22Rv1 (cell line): ENCODE measurements at regions not wholly inside any gene's neighbourhood (a gene's known extent, or its start where the extent isn't known, plus 50 kb on each side); places are given as distances from the start of the nearest gene placed in this dataset.

Experiments used
- H3K27ac ChIP-seq: fragments of 450-650 bp; 2 replicates; pipeline ENCODE4 v1.5.1; 2017
- ZFX ChIP-seq: fragments of 450-650 bp; IDR thresholded peaks from 2 replicates; pipeline ENCODE4 v1.6.1; 2017; ENCODE audit warnings: antibody characterized with exemption, borderline replicate concordance
- TF ChIP-seq, protein P1 (sequence below): fragments of 450-650 bp; IDR thresholded peaks from 2 replicates; pipeline ENCODE4 v1.5.1; 2017; ENCODE audit warnings: mild to moderate bottlenecking

GRCh38 chrX:9312922-9313867 lies 151.7 kb upstream of the TBL1X start:
- TF ChIP-seq, protein P1, sequence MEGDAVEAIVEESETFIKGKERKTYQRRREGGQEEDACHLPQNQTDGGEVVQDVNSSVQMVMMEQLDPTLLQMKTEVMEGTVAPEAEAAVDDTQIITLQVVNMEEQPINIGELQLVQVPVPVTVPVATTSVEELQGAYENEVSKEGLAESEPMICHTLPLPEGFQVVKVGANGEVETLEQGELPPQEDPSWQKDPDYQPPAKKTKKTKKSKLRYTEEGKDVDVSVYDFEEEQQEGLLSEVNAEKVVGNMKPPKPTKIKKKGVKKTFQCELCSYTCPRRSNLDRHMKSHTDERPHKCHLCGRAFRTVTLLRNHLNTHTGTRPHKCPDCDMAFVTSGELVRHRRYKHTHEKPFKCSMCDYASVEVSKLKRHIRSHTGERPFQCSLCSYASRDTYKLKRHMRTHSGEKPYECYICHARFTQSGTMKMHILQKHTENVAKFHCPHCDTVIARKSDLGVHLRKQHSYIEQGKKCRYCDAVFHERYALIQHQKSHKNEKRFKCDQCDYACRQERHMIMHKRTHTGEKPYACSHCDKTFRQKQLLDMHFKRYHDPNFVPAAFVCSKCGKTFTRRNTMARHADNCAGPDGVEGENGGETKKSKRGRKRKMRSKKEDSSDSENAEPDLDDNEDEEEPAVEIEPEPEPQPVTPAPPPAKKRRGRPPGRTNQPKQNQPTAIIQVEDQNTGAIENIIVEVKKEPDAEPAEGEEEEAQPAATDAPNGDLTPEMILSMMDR: peak; percentile 75
- no peak for TF ChIP-seq ZFX
- no peak overlapping the region for H3K27ac ChIP-seq

DNA sequence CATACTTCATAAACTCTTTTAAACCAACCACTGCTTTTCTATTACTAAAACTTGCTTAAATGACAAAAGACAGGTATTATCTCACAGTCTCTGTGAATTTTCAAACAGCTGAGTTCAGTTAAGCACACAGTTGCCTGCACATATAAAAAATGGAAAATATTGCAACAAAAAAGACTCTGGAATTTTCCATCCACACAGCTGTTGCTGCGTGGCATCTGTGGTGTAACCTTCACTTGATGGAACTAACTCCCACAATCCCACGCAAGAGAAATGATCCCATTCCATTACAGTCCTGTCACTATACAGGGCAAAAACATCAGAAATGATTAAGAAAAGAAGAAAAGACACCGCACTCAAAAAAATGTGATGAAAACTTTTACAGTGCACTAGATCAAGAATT lies 149.8 kb upstream of the TBL1X start:
- no peak for TF ChIP-seq ZFX
- TF ChIP-seq, protein P1: no peak
- no peak overlapping the region for H3K27ac ChIP-seq

GRCh38 chrX:9316096-9316495 lies 148.8 kb upstream of the TBL1X start:
- H3K27ac ChIP-seq: no peak overlapping the region
- no peak for TF ChIP-seq ZFX
- TF ChIP-seq, protein P1: no peak

DNA sequence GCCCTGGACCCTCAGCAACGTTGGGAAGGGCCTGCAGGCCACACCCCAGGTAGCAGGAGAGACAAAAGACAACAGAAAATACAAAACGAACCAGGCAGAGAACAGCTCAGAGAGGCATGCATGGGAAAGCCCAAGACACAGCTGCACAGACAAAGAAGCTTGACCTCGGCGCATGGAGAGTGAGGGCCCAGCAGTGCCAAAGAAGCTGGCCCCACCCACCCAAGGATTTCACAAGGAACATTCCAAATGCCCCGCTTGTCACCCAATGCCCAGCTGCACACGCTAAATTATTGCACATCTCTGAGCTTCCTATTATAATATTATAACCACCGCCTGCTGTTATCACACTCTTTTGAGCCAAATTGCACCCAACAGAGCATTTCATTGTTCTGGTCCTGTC lies 147.7 kb upstream of the TBL1X start:
- TF ChIP-seq, protein P1: no peak
- TF ChIP-seq ZFX: no peak

DNA sequence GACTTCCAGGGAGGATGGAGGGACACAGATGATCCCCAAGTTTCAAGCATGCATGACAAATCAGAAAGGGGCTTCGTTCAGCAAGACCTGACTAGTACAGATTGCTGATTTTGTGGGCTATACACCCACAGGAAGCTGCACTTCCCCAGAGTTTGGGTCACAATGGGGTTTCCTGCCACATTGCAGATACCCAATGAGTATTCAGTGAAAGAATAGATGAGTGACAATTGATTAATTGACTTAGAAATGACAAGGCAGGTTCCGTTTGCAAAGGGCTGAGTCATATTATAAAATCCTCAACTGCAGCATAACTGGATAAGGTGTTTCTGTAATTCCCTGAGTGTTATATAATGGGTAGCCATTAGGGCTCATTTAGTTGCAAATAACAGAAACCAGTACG lies 146.6 kb upstream of the TBL1X start:
- no peak for TF ChIP-seq ZFX
- TF ChIP-seq, protein P1: no peak
- no peak overlapping the region for H3K27ac ChIP-seq

More for the DNA sequence above, 147.7 kb upstream of the TBL1X start:
- no peak overlapping the region for H3K27ac ChIP-seq

DNA sequence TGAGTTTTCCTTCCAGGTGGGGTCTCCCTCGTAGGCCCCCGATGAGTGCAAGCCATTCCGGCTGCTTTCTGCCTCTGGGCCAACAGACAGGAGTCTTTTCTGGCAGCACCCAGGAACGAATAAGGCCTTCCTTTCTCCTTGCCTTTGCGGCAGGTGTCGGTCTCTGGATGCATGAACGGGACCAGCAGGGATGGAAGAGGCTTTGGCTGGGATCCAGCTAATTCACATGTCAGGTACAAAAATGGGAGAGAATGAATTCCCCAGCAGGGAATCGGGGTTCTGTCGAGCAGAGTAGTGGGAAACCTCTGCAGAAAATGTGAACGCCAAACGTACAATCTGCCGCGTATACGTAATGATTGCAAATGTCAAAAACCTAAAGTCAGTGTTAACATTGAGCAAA lies 146.1 kb upstream of the TBL1X start:
- no peak overlapping the region for H3K27ac ChIP-seq
- no peak for TF ChIP-seq ZFX
- TF ChIP-seq, protein P1: no peak

DNA sequence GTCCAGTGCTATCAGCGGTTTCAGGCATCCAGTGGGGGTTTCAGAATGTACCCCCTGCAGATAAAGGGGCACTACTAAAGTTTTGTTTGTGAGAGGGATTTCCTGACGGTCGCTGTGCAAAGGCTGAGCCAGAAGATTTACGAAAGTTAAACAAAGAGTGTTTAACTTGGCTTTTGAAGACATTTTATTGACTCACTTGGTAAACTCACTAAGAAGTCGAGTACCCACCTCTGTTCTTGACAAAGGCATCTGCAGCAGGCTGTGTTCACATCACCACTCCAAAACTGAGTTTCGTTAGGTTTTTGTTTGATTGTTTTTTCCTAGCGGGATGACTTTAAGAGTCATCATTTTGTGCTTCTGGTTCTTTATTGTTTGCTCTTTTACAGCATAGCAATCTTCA lies 143.9 kb upstream of the TBL1X start:
- peak overlapping the region; percentile 78 for H3K27ac ChIP-seq
- TF ChIP-seq ZFX: no peak
- TF ChIP-seq, protein P1: no peak
